Panc1 (cell line): ENCODE measurements at regions not wholly inside any gene's neighbourhood (a gene's known extent, or its start where the extent isn't known, plus 50 kb on each side); places are given as distances from the start of the nearest gene placed in this dataset.

Experiments
- CTCF ChIP-seq: fragments of 450-650 bp; IDR thresholded peaks from 2 replicates; pipeline ENCODE4 v1.5.1; 2017; ENCODE audit warnings: mild to moderate bottlenecking
- POLR2AphosphoS5 ChIP-seq: IDR thresholded peaks from 2 replicates; pipeline ENCODE4 v1.6.1; 2012; ENCODE audit warnings: mild to moderate bottlenecking, low read depth, low read length, moderate library complexity
- REST ChIP-seq, 2 experiments: IDR thresholded peaks; 2 replicates each; pipeline ENCODE4 v1.6.1; 2011 to 2012; ENCODE audit warnings: low read depth in 2 of 2, control low read depth in 1 of 2, low read length in 1 of 2, mild to moderate bottlenecking in 1 of 2, moderate library complexity in 1 of 2; ENCODE audit not compliant: insufficient read depth in 1 of 2
- TCF7L2 ChIP-seq: IDR thresholded peaks from 2 replicates; pipeline ENCODE4 v1.6.1; 2011; ENCODE audit warnings: mild to moderate bottlenecking, low read depth, low read length, inconsistent platforms

- TF ChIP-seq CTCF (peak; percentile 67), REST (IDR thresholded peaks at IDR 0.05; ENCODE audit: insufficient read depth in 1 of 2, low read depth in 2 of 2, low read length in 1 of 2) (no peak), POLR2AphosphoS5 (no peak), TCF7L2 (no peak)
Observed at GRCh38 chr2:223674998-223675609, 72.9 kb upstream of the SCG2 start.
